ENCODE measurements at regions not wholly inside any gene's neighbourhood (a gene's known extent, or its start where the extent isn't known, plus 50 kb on each side); places are given as distances from the start of the nearest gene placed in this dataset.

DNA sequence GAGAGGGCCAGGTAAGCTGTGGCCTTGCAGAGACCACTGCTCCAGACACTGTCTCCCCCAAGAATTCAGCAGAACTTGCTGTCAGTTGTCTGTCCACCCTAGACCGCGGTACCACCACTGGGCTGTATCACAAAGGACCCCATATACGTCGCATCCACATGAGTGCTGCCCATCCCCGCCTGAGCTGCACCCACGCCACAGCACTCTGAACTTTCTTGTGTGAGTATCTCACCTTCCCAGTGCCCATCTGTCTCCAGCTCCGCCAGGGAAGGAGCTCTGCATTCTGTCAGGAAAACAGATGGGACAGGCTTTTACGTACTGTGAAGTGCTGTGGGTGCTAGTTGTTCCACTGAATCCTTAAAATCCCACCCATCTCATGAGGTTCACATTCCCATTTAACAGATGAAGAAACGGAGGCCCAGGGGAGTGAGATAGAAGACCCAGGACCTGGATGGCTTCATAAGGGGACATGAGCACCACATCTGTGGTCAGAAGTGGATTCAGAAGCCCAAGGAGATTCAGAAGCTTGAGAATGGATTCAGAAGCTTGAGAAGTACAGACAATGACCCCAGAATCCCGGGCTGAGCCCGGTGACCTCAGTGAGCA lies 102.5 kb upstream of the ZMIZ1 start:
- TF ChIP-seq, protein P1, sequence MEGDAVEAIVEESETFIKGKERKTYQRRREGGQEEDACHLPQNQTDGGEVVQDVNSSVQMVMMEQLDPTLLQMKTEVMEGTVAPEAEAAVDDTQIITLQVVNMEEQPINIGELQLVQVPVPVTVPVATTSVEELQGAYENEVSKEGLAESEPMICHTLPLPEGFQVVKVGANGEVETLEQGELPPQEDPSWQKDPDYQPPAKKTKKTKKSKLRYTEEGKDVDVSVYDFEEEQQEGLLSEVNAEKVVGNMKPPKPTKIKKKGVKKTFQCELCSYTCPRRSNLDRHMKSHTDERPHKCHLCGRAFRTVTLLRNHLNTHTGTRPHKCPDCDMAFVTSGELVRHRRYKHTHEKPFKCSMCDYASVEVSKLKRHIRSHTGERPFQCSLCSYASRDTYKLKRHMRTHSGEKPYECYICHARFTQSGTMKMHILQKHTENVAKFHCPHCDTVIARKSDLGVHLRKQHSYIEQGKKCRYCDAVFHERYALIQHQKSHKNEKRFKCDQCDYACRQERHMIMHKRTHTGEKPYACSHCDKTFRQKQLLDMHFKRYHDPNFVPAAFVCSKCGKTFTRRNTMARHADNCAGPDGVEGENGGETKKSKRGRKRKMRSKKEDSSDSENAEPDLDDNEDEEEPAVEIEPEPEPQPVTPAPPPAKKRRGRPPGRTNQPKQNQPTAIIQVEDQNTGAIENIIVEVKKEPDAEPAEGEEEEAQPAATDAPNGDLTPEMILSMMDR (IDR thresholded peaks at IDR 0.05), result no peak
- no peak for TF ChIP-seq ZFX (IDR thresholded peaks at IDR 0.05; ENCODE audit: borderline replicate concordance)

All from 22Rv1 (cell line).